NCI-H2227 treated with DMSO at 0.1 percent for 48 hours (cell line): ENCODE measurements at regions not wholly inside any gene's neighbourhood (a gene's known extent, or its start where the extent isn't known, plus 50 kb on each side); places are given as distances from the start of the nearest gene placed in this dataset.
"Not testable (repeated sequence)": the region's sequence is repeated elsewhere in the genome, so short reads cannot be mapped to it uniquely, and the experiment has no call there.

ENCODE experiments used
- DNase-seq: peaks from one replicate; lab custom pipeline; 2025; lab: John Stamatoyannopoulos, UW

- DNase-seq: no peak
These were observed 50.2 kb upstream of the THSD7B start for GRCh38 chr2:136715146-136715545.

- DNase-seq: no peak
These were observed 50.8 kb upstream of the THSD7B start for GRCh38 chr2:136714452-136714951.

- no peak for DNase-seq
These were observed 51.6 kb upstream of the THSD7B start for GRCh38 chr2:136713739-136714138.

- no peak for DNase-seq
These were observed 60.0 kb upstream of the THSD7B start for GRCh38 chr2:136705336-136705735.

- no peak for DNase-seq
These were observed 62.1 kb upstream of the THSD7B start for GRCh38 chr2:136703214-136703613.

GRCh38 chr2:136696438-136696837 lies 68.9 kb upstream of the THSD7B start:
- no peak for DNase-seq

- no peak for DNase-seq
These were observed 71.4 kb upstream of the THSD7B start for GRCh38 chr2:136693966-136694365.

GRCh38 chr2:136680079-136680478 lies 85.3 kb upstream of the THSD7B start:
- DNase-seq: not testable (repeated sequence)

- DNase-seq: no peak
These were observed 99.6 kb upstream of the THSD7B start for GRCh38 chr2:136665736-136666135.

GRCh38 chr2:136664713-136665405 lies 100.5 kb upstream of the THSD7B start:
- no peak for DNase-seq

- no peak for DNase-seq
These were observed 107.1 kb upstream of the THSD7B start for GRCh38 chr2:136658201-136658600.

- no peak for DNase-seq
These were observed 111.5 kb upstream of the THSD7B start for GRCh38 chr2:136653861-136654260.

GRCh38 chr2:136651456-136652010 lies 113.8 kb upstream of the THSD7B start:
- no peak for DNase-seq

GRCh38 chr2:136647039-136647438 lies 118.3 kb upstream of the THSD7B start:
- no peak for DNase-seq

- no peak for DNase-seq
These were observed 120.0 kb upstream of the THSD7B start for GRCh38 chr2:136645236-136645828.

- DNase-seq: no peak
These were observed 125.7 kb upstream of the THSD7B start for GRCh38 chr2:136639651-136640050.

- peak; percentile 88 for DNase-seq
These were observed 127.2 kb upstream of the THSD7B start for GRCh38 chr2:136638193-136638592.

GRCh38 chr2:136637402-136637801 lies 127.9 kb upstream of the THSD7B start:
- no peak for DNase-seq

- DNase-seq: no peak
These were observed 136.9 kb upstream of the THSD7B start for GRCh38 chr2:136628490-136628889.

GRCh38 chr2:136613096-136613495 lies 152.2 kb upstream of the THSD7B start:
- no peak for DNase-seq

GRCh38 chr2:136612079-136612478 lies 153.3 kb upstream of the THSD7B start:
- no peak for DNase-seq

GRCh38 chr2:136611451-136611850 lies 153.9 kb upstream of the THSD7B start:
- DNase-seq: no peak

- no peak for DNase-seq
These were observed 182.6 kb upstream of the THSD7B start for GRCh38 chr2:136582628-136583205.
